HCT116 (cell line): ENCODE measurements at regions not wholly inside any gene's neighbourhood (a gene's known extent, or its start where the extent isn't known, plus 50 kb on each side); places are given as distances from the start of the nearest gene placed in this dataset.

ENCODE experiments used
- ATAC-seq: fragments of 200-7000 bp; cut with Tn5 transposase; 2 replicates; pipeline ENCODE4 v1.9.1; 2020; ENCODE audit warnings: mild to moderate bottlenecking, moderate library complexity
- BruUV-seq: library from RNA; stranded (reverse); fragments of 400-500 nt; replicated peaks from 2 replicates; lab custom pipeline; 2021; lab: Mats Ljungman, UMichigan
- CTCF ChIA-PET: fragments of 300-600 bp; sonication (Branson Sonifier 250); formaldehyde crosslinking; loops from one replicate; lab custom pipeline; 2021; ENCODE audit warnings: antibody characterized with exemption; lab: Charles Lee
- POLR2A ChIA-PET: fragments of 300-600, 350-600 bp; sonication (Branson Sonifier 250); formaldehyde crosslinking; loops from one replicate; lab custom pipeline; 2021; ENCODE audit warnings: antibody characterized with exemption; lab: Charles Lee
- RAD21 ChIA-PET, 2 experiments: fragments of 300-600 bp; sonication (Branson Sonifier 250); formaldehyde crosslinking; loops; one replicate each; lab custom pipeline; 2023; ENCODE audit warnings: low total read pairs in 2 of 2; ENCODE audit not compliant: uncharacterized antibody in 2 of 2, unreplicated experiment in 2 of 2, low non-redundant PET in 1 of 2; lab: Charles Lee
- DNase-seq: peaks from one replicate; pipeline ENCODE4 v3.0.0-alpha.2; 2010; ENCODE audit warnings: low read depth, low spot score
- H2AFZ ChIP-seq: fragments of 200-600 bp; shearing (Covaris generic), sonication (generic); 2 replicates; pipeline ENCODE4 v1.6.1; 2017; ENCODE audit warnings: low read depth, mixed run types, mixed read lengths, antibody characterized with exemption, low read length; ENCODE audit not compliant: poor library complexity, severe bottlenecking
- H3K27ac ChIP-seq: 2 replicates; pipeline ENCODE4 v1.5.1; 2012; ENCODE audit warnings: low read depth, low read length
- H3K27me3 ChIP-seq: fragments of 200-600 bp; sonication (generic); 2 replicates; pipeline ENCODE4 v1.6.1; 2016; ENCODE audit warnings: mixed run types, low read length, mixed read lengths; ENCODE audit not compliant: insufficient read depth
- H3K36me3 ChIP-seq, 2 experiments: fragments of 200-500 bp in 1 of 2; fragments of 200-600 bp in 1 of 2; sonication (Bioruptor generic) in 1 of 2; sonication (generic) in 1 of 2; 2 replicates each; pipeline versions ENCODE4 v1.5.1 to v1.6.1; 2014 to 2016; ENCODE audit warnings: low read length in 2 of 2, inconsistent platforms in 1 of 2, mixed read lengths in 1 of 2, mixed run types in 1 of 2; ENCODE audit not compliant: insufficient read depth in 2 of 2, control insufficient read depth in 1 of 2
- H3K4me1 ChIP-seq, 2 experiments: fragments of 200-600 bp in 1 of 2; sonication (generic) in 1 of 2; 2 replicates each; pipeline versions ENCODE4 v1.5.1 to v1.6.1; 2012 to 2017; ENCODE audit warnings: low read length in 2 of 2, inconsistent platforms in 1 of 2, mild to moderate bottlenecking in 1 of 2, mixed read lengths in 1 of 2, mixed run types in 1 of 2, moderate library complexity in 1 of 2; ENCODE audit not compliant: insufficient read depth in 2 of 2, control insufficient read depth in 1 of 2
- H3K4me2 ChIP-seq: fragments of 200-600 bp; sonication (generic); 2 replicates; pipeline ENCODE4 v1.6.1; 2017; ENCODE audit warnings: mixed run types, low read length, mixed read lengths
- H3K4me3 ChIP-seq, 2 experiments: fragments of 200-600 bp in 1 of 2; sonication (generic) in 1 of 2; replicated peaks in 1 of 2; 2 replicates each; pipeline ENCODE4 v1.5.1; 2011 to 2016; ENCODE audit warnings: low read length in 2 of 2, control low read depth in 1 of 2, low read depth in 1 of 2, mild to moderate bottlenecking in 1 of 2, mixed read lengths in 1 of 2, mixed run types in 1 of 2
- H3K79me2 ChIP-seq: fragments of 200-600 bp; sonication (generic); 2 replicates; pipeline ENCODE4 v1.6.1; 2017; ENCODE audit warnings: mild to moderate bottlenecking, mixed run types, low read length, moderate library complexity, mixed read lengths; ENCODE audit not compliant: insufficient read depth
- H3K9ac ChIP-seq: fragments of 200-600 bp; sonication (generic); 2 replicates; pipeline ENCODE4 v1.6.1; 2016; ENCODE audit warnings: low read length, mixed read lengths
- H3K9me2 ChIP-seq: fragments of 200-600 bp; sonication (generic), shearing (Covaris generic); 2 replicates; pipeline ENCODE4 v1.6.1; 2017; ENCODE audit warnings: mixed run types, mild to moderate bottlenecking, moderate library complexity; ENCODE audit not compliant: insufficient read depth
- H3K9me3 ChIP-seq, 2 experiments: fragments of 200-500 bp in 1 of 2; fragments of 200-600 bp in 1 of 2; sonication (Bioruptor generic) in 1 of 2; sonication (generic) in 1 of 2; 2 replicates each; pipeline ENCODE4 v1.6.1; 2014 to 2017; ENCODE audit warnings: low read length in 2 of 2, mixed read lengths in 2 of 2, inconsistent platforms in 1 of 2, low read depth in 1 of 2, mild to moderate bottlenecking in 1 of 2, mixed run types in 1 of 2, moderate library complexity in 1 of 2; ENCODE audit not compliant: control insufficient read depth in 1 of 2, insufficient read depth in 1 of 2
- H4K20me1 ChIP-seq: fragments of 200-600 bp; sonication (generic), shearing (Covaris generic); 2 replicates; pipeline ENCODE4 v1.6.1; 2017; ENCODE audit warnings: mixed run types, mild to moderate bottlenecking, moderate library complexity; ENCODE audit not compliant: insufficient read depth
- CEBPB ChIP-seq: IDR thresholded peaks from 2 replicates; pipeline ENCODE4 v1.6.1; 2012; ENCODE audit warnings: low read depth
- EGR1 ChIP-seq: IDR thresholded peaks from 2 replicates; pipeline ENCODE4 v1.6.1; 2012; ENCODE audit warnings: low read depth
- EZH2 ChIP-seq: fragments of 200-600 bp; sonication (generic); IDR thresholded peaks from 2 replicates; pipeline ENCODE4 v1.6.1; 2017; ENCODE audit warnings: antibody characterized with exemption, mixed run types
- EZH2phosphoT487 ChIP-seq: fragments of 200-600 bp; IDR thresholded peaks from 2 replicates; pipeline ENCODE4 v1.6.1; 2018; ENCODE audit warnings: antibody characterized with exemption, borderline replicate concordance
- FOSL1 ChIP-seq: IDR thresholded peaks from 2 replicates; pipeline ENCODE4 v1.6.1; 2012; ENCODE audit warnings: low read depth
- JUND ChIP-seq: IDR thresholded peaks from 2 replicates; pipeline ENCODE4 v1.6.1; 2012
- RAD21 ChIP-seq: IDR thresholded peaks from 2 replicates; pipeline ENCODE4 v1.6.1; 2012; ENCODE audit warnings: low read depth, mild to moderate bottlenecking
- SIN3A ChIP-seq: IDR thresholded peaks from 2 replicates; pipeline ENCODE4 v1.6.1; 2012; ENCODE audit warnings: low read depth
- SP1 ChIP-seq: IDR thresholded peaks from 2 replicates; pipeline ENCODE4 v1.6.1; 2012; ENCODE audit warnings: low read depth
- SRF ChIP-seq: IDR thresholded peaks from 2 replicates; pipeline ENCODE4 v1.6.1; 2012; ENCODE audit warnings: low read depth
- intact Hi-C: fragments of 100-400 bp; cut with micrococcal nuclease; formaldehyde crosslinking; loops from 2 replicates; pipeline ENCODE4 v1.10.0; 2022
- TF ChIP-seq, protein P1 (sequence below): IDR thresholded peaks from 2 replicates; pipeline ENCODE4 v1.6.1; 2011; ENCODE audit warnings: mild to moderate bottlenecking, low read length, moderate library complexity; ENCODE audit not compliant: insufficient replicate concordance; ENCODE audit errors: extremely low read depth
- TF ChIP-seq, protein P2 (sequence below), 3 experiments: fragments of 200-600 bp in 1 of 3; sonication (generic) in 1 of 3; IDR thresholded peaks in 2 of 3; conservative IDR thresholded peaks in 1 of 3; 2 replicates each; pipeline ENCODE4 v1.5.1; 2012 to 2017; ENCODE audit warnings: low read depth in 2 of 3, low read length in 2 of 3, antibody characterized with exemption in 1 of 3, borderline replicate concordance in 1 of 3, control low read depth in 1 of 3, mild to moderate bottlenecking in 1 of 3, mixed read lengths in 1 of 3, mixed run types in 1 of 3, moderate library complexity in 1 of 3; ENCODE audit not compliant: insufficient read depth in 1 of 3
- TF ChIP-seq, protein P3 (sequence below): IDR thresholded peaks from 2 replicates; pipeline ENCODE4 v1.6.1; 2012; ENCODE audit warnings: low read depth
- TF ChIP-seq, protein P4 (sequence below): IDR thresholded peaks from 2 replicates; pipeline ENCODE4 v1.6.1; 2012

DNA sequence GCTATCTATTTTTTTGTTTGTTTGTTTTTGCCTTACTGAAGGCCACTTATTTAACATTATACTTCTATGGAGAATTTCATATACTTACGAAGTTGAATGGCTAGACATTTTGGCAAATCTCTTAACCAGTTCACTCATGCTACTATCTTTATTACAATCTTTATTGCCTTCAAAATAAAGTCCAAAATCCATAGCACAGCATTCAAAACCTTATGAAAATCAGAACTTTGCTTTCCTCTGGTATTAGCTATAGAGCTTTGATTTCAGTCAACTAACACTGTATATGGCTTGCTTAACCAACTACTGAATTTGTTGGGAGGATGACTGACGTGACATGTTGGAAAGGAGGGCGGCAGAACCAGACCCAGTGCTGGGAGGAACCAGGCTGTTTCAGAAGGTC is 571.1 kb downstream of the LMO4 start:
- Histone ChIP-seq H2AFZ (no peak overlapping the region), H4K20me1 (no peaks in the 10 kb centered on the region), H3K4me3 (no peak overlapping the region), H3K4me1 (no peaks in the 10 kb centered on the region), H3K27me3 (no peaks in the 10 kb centered on the region), H3K9ac (no peak overlapping the region), H3K9me3 (no peaks in the 10 kb centered on the region)
- no TSS peak for BruUV-seq
- TF ChIP-seq EZH2phosphoT487: no peak
- TF ChIP-seq EZH2: no peak
- no peak for TF ChIP-seq FOSL1
- TF ChIP-seq, protein P1, sequence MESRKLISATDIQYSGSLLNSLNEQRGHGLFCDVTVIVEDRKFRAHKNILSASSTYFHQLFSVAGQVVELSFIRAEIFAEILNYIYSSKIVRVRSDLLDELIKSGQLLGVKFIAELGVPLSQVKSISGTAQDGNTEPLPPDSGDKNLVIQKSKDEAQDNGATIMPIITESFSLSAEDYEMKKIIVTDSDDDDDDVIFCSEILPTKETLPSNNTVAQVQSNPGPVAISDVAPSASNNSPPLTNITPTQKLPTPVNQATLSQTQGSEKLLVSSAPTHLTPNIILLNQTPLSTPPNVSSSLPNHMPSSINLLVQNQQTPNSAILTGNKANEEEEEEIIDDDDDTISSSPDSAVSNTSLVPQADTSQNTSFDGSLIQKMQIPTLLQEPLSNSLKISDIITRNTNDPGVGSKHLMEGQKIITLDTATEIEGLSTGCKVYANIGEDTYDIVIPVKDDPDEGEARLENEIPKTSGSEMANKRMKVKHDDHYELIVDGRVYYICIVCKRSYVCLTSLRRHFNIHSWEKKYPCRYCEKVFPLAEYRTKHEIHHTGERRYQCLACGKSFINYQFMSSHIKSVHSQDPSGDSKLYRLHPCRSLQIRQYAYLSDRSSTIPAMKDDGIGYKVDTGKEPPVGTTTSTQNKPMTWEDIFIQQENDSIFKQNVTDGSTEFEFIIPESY: no peak
- TF ChIP-seq JUND: no peak
- no peak for TF ChIP-seq CEBPB
- TF ChIP-seq, protein P2, sequence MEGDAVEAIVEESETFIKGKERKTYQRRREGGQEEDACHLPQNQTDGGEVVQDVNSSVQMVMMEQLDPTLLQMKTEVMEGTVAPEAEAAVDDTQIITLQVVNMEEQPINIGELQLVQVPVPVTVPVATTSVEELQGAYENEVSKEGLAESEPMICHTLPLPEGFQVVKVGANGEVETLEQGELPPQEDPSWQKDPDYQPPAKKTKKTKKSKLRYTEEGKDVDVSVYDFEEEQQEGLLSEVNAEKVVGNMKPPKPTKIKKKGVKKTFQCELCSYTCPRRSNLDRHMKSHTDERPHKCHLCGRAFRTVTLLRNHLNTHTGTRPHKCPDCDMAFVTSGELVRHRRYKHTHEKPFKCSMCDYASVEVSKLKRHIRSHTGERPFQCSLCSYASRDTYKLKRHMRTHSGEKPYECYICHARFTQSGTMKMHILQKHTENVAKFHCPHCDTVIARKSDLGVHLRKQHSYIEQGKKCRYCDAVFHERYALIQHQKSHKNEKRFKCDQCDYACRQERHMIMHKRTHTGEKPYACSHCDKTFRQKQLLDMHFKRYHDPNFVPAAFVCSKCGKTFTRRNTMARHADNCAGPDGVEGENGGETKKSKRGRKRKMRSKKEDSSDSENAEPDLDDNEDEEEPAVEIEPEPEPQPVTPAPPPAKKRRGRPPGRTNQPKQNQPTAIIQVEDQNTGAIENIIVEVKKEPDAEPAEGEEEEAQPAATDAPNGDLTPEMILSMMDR (IDR thresholded peaks at IDR 0.05 in 2 of 3, conservative IDR thresholded peaks at IDR 0.05 in 1 of 3; ENCODE audit: borderline replicate concordance in 1 of 3, insufficient read depth in 1 of 3, low read depth in 2 of 3, low read length in 2 of 3): no peak
- no peak for TF ChIP-seq SRF
- no peak for TF ChIP-seq EGR1
- TF ChIP-seq, protein P3, sequence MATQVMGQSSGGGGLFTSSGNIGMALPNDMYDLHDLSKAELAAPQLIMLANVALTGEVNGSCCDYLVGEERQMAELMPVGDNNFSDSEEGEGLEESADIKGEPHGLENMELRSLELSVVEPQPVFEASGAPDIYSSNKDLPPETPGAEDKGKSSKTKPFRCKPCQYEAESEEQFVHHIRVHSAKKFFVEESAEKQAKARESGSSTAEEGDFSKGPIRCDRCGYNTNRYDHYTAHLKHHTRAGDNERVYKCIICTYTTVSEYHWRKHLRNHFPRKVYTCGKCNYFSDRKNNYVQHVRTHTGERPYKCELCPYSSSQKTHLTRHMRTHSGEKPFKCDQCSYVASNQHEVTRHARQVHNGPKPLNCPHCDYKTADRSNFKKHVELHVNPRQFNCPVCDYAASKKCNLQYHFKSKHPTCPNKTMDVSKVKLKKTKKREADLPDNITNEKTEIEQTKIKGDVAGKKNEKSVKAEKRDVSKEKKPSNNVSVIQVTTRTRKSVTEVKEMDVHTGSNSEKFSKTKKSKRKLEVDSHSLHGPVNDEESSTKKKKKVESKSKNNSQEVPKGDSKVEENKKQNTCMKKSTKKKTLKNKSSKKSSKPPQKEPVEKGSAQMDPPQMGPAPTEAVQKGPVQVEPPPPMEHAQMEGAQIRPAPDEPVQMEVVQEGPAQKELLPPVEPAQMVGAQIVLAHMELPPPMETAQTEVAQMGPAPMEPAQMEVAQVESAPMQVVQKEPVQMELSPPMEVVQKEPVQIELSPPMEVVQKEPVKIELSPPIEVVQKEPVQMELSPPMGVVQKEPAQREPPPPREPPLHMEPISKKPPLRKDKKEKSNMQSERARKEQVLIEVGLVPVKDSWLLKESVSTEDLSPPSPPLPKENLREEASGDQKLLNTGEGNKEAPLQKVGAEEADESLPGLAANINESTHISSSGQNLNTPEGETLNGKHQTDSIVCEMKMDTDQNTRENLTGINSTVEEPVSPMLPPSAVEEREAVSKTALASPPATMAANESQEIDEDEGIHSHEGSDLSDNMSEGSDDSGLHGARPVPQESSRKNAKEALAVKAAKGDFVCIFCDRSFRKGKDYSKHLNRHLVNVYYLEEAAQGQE: no peak
- TF ChIP-seq RAD21: no peak
- TF ChIP-seq SIN3A: no peak
- no peak for TF ChIP-seq SP1
- TF ChIP-seq, protein P4, sequence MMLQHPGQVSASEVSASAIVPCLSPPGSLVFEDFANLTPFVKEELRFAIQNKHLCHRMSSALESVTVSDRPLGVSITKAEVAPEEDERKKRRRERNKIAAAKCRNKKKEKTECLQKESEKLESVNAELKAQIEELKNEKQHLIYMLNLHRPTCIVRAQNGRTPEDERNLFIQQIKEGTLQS: no peak
- TF ChIP-seq, all 23 proteins: peak for 0
- Histone ChIP-seq H3K79me2 (no peaks in the 10 kb centered on the region), H3K4me2 (no peak overlapping the region), H3K36me3 (no peaks in the 10 kb centered on the region), H3K9me2 (no peaks in the 10 kb centered on the region), H3K27ac (no peak overlapping the region)
- intact Hi-C loops: no loop called here
- ChIA-PET RAD21 (no interaction called here), CTCF (no interaction called here), POLR2A (no interaction called here)
- ATAC-seq (no peak), DNase-seq (no peak)
